ENCODE measurements at regions not wholly inside any gene's neighbourhood (a gene's known extent, or its start where the extent isn't known, plus 50 kb on each side); places are given as distances from the start of the nearest gene placed in this dataset.

- no peak for TF ChIP-seq CTCF (IDR thresholded peaks at IDR 0.05; ENCODE audit: insufficient read depth, low read length, poor library complexity, severe bottlenecking)
- no peak for TF ChIP-seq EZH2phosphoT487 (conservative IDR thresholded peaks at IDR 0.05; ENCODE audit: low read length)
Observed at GRCh38 chr18:24918257-24918656, 433.7 kb downstream of the ZNF521 start.
